ENCODE measurements at regions not wholly inside any gene's neighbourhood (a gene's known extent, or its start where the extent isn't known, plus 50 kb on each side); places are given as distances from the start of the nearest gene placed in this dataset.

GRCh38 chr18:59041819-59042815 is 97.6 kb upstream of the SEC11C start:
- Mint-ChIP-seq H3K4me3 (ENCODE audit: low read depth) (no peak overlapping the region), H3K9me3 (ENCODE audit: low read depth) (no peaks in the 10 kb centered on the region), H3K4me1 (ENCODE audit: low read depth) (peaks cover 11% of the 10 kb centered on the region), H3K27ac (no peak overlapping the region), H3K36me3 (ENCODE audit: insufficient read depth) (no peaks in the 10 kb centered on the region), H3K27me3 (peaks cover 2% of the 10 kb centered on the region)
- DNase-seq (ENCODE audit: low spot score, unreplicated experiment): no peak
- TF ChIP-seq CTCF (IDR thresholded peaks at IDR 0.05; ENCODE audit: unreplicated experiment): no peak

- H3K9me3 Mint-ChIP-seq (ENCODE audit: low read depth): no peaks in the 10 kb centered on the region
- H3K36me3 Mint-ChIP-seq (ENCODE audit: insufficient read depth): no peaks in the 10 kb centered on the region
- no peak for DNase-seq (ENCODE audit: low spot score, unreplicated experiment)
- peaks cover 9% of the 10 kb centered on the region for H3K27me3 Mint-ChIP-seq
- H3K27ac Mint-ChIP-seq: no peak overlapping the region
- H3K4me1 Mint-ChIP-seq (ENCODE audit: low read depth): peaks cover 10% of the 10 kb centered on the region
- no peak for TF ChIP-seq CTCF (IDR thresholded peaks at IDR 0.05; ENCODE audit: unreplicated experiment)
- H3K4me3 Mint-ChIP-seq (ENCODE audit: low read depth): no peak overlapping the region
These were observed 94.8 kb upstream of the SEC11C start for GRCh38 chr18:59044855-59045254.

- H3K27me3 Mint-ChIP-seq: peaks cover 14% of the 10 kb centered on the region
- H3K27ac Mint-ChIP-seq: peak overlapping the region; percentile 17
- H3K9me3 Mint-ChIP-seq (ENCODE audit: low read depth): no peaks in the 10 kb centered on the region
- no peak overlapping the region for H3K4me3 Mint-ChIP-seq (ENCODE audit: low read depth)
- H3K36me3 Mint-ChIP-seq (ENCODE audit: insufficient read depth): no peaks in the 10 kb centered on the region
- no peak for DNase-seq (ENCODE audit: low spot score, unreplicated experiment)
- TF ChIP-seq CTCF (IDR thresholded peaks at IDR 0.05; ENCODE audit: unreplicated experiment): no peak
- H3K4me1 Mint-ChIP-seq (ENCODE audit: low read depth): peaks cover 4% of the 10 kb centered on the region
These were observed 92.2 kb upstream of the SEC11C start for GRCh38 chr18:59047321-59048047.

- DNase-seq (ENCODE audit: low spot score, unreplicated experiment): no peak
- TF ChIP-seq CTCF (IDR thresholded peaks at IDR 0.05; ENCODE audit: unreplicated experiment): no peak
- H3K9me3 Mint-ChIP-seq (ENCODE audit: low read depth): no peaks in the 10 kb centered on the region
- H3K4me3 Mint-ChIP-seq (ENCODE audit: low read depth): no peak overlapping the region
- peaks cover 5% of the 10 kb centered on the region for H3K4me1 Mint-ChIP-seq (ENCODE audit: low read depth)
- H3K27ac Mint-ChIP-seq: no peak overlapping the region
- peaks cover 14% of the 10 kb centered on the region for H3K27me3 Mint-ChIP-seq
- H3K36me3 Mint-ChIP-seq (ENCODE audit: insufficient read depth): no peaks in the 10 kb centered on the region
These were observed 91.7 kb upstream of the SEC11C start for GRCh38 chr18:59048048-59048363.

GRCh38 chr18:59048378-59048777 is 91.3 kb upstream of the SEC11C start:
- TF ChIP-seq CTCF (IDR thresholded peaks at IDR 0.05; ENCODE audit: unreplicated experiment): no peak
- no peaks in the 10 kb centered on the region for H3K36me3 Mint-ChIP-seq (ENCODE audit: insufficient read depth)
- H3K4me3 Mint-ChIP-seq (ENCODE audit: low read depth): no peak overlapping the region
- no peak for DNase-seq (ENCODE audit: low spot score, unreplicated experiment)
- H3K27ac Mint-ChIP-seq: no peak overlapping the region
- H3K4me1 Mint-ChIP-seq (ENCODE audit: low read depth): peaks cover 9% of the 10 kb centered on the region
- no peaks in the 10 kb centered on the region for H3K9me3 Mint-ChIP-seq (ENCODE audit: low read depth)
- peaks cover 14% of the 10 kb centered on the region for H3K27me3 Mint-ChIP-seq
